Peyer's patch (tissue), 4 donors: ENCODE measurements at regions not wholly inside any gene's neighbourhood (a gene's known extent, or its start where the extent isn't known, plus 50 kb on each side); places are given as distances from the start of the nearest gene placed in this dataset.

Source experiments
- POLR2A ChIP-seq, 2 donors: fragments of 450-650 bp; IDR thresholded peaks; one replicate each; pipeline ENCODE4 v1.5.1; 2017; ENCODE audit warnings: antibody characterized with exemption in 2 of 2, mild to moderate bottlenecking in 2 of 2, moderate library complexity in 2 of 2
- TF ChIP-seq, protein P1 (sequence below), 6 experiments: fragments of 450-650 bp in 4 of 6; fragments of 200-600 bp in 2 of 6; sonication (generic) in 1 of 6; IDR thresholded peaks; one replicate each; pipeline ENCODE4 v1.5.1; 2017 to 2019; ENCODE audit warnings: antibody characterized with exemption in 6 of 6, mild to moderate bottlenecking in 3 of 6, moderate library complexity in 1 of 6

DNA sequence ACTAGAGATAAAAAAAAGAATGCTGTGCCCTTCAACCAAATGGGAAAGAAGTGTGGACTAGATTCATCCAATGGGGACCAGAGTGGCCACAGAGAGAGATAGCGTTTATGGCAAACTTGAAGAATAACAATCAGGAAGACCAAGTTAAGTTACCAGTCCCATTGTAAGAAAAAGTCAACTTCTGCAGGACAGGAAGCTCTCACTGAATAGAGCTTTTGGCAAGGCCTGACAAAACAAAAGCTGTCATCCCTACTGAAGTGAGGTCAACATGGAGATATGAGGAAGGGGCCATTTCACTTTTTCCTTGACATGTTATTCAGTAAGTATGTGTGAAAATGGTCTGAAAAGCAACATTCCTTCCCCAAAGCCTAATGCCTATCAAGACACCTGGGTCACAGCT, 111.8 kb upstream of the KLHL13 start:
- TF ChIP-seq, protein P1, sequence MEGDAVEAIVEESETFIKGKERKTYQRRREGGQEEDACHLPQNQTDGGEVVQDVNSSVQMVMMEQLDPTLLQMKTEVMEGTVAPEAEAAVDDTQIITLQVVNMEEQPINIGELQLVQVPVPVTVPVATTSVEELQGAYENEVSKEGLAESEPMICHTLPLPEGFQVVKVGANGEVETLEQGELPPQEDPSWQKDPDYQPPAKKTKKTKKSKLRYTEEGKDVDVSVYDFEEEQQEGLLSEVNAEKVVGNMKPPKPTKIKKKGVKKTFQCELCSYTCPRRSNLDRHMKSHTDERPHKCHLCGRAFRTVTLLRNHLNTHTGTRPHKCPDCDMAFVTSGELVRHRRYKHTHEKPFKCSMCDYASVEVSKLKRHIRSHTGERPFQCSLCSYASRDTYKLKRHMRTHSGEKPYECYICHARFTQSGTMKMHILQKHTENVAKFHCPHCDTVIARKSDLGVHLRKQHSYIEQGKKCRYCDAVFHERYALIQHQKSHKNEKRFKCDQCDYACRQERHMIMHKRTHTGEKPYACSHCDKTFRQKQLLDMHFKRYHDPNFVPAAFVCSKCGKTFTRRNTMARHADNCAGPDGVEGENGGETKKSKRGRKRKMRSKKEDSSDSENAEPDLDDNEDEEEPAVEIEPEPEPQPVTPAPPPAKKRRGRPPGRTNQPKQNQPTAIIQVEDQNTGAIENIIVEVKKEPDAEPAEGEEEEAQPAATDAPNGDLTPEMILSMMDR (IDR thresholded peaks at IDR 0.05), result no peak
- TF ChIP-seq POLR2A (IDR thresholded peaks at IDR 0.05), result no peak
